HG03378 (cell line): ENCODE measurements at regions not wholly inside any gene's neighbourhood (a gene's known extent, or its start where the extent isn't known, plus 50 kb on each side); places are given as distances from the start of the nearest gene placed in this dataset.
A peak's percentile ranks its signal among the peaks of the same experiment; 100 is the strongest.
"Not testable (repeated sequence)": the region's sequence is repeated elsewhere in the genome, so short reads cannot be mapped to it uniquely, and the experiment has no call there.

Source experiments
- ATAC-seq: cut with Tn5 transposase; IDR thresholded peaks from one replicate; pipeline ENCODE4 v1.9.1; 2021; ENCODE audit warnings: mild to moderate bottlenecking, moderate library complexity; ENCODE audit not compliant: unreplicated experiment

- ATAC-seq, result no peak
Observed at GRCh38 chr2:211205836-211206235, 649.4 kb downstream of the CPS1 start.

DNA sequence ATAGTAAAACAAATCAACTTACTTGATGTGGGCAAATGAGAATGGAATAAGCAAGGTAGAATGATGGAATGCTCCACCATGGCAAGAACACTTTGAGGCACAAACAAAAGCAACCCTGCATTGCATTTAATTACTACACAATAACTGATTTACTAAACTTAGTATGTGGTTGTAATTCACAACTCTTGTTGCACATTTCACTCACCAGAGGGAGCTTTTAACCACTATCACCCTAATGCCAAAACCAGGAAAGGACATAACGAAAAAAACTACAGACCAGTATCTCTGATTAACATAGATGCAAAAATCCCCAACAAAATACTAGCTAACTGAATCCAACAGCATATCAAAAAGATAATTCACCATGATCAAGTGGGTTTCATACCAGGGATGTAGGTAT lies 659.8 kb downstream of the CPS1 start:
- ATAC-seq, result no peak

DNA sequence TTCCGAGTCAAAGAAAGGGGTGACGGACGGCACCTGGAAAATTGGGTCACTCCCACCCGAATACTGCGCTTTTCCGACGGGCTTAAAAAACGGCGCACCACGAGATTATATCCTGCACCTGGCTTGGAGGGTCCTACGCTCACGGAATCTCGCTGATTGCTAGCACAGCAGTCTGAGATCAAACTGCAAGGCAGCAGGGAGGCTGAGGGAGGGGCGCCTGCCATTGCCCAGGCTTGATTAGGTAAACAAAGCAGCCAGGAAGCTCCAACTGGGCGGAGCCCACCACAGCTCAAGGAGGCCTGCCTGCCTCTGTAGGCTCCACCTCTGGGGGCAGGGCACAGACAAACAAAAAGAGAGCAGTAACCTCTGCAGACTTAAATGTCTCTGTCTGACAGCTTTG lies 663.1 kb downstream of the CPS1 start:
- ATAC-seq, result not testable (repeated sequence)

DNA sequence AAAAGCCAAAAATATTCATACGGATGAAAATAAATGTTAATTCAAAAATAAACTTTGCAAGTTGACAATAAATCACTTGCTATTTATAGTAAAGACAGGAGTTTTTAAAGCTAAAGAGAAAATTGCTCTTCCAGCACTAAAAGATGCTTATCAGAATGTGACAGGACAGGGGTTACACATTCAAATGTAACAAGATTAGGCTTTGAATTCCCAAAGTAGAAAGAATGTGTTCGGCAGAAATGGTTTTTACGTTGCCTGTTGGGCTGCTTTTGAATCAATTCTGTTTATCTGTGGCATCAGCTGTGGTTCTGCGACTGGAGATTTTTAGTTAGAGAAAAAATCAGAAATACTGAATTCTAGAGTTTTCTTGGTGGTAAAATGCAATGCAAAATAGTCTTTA lies 669.4 kb downstream of the CPS1 start:
- no peak for ATAC-seq

- no peak for ATAC-seq
Observed at GRCh38 chr2:211228559-211228958, 672.2 kb downstream of the CPS1 start.

DNA sequence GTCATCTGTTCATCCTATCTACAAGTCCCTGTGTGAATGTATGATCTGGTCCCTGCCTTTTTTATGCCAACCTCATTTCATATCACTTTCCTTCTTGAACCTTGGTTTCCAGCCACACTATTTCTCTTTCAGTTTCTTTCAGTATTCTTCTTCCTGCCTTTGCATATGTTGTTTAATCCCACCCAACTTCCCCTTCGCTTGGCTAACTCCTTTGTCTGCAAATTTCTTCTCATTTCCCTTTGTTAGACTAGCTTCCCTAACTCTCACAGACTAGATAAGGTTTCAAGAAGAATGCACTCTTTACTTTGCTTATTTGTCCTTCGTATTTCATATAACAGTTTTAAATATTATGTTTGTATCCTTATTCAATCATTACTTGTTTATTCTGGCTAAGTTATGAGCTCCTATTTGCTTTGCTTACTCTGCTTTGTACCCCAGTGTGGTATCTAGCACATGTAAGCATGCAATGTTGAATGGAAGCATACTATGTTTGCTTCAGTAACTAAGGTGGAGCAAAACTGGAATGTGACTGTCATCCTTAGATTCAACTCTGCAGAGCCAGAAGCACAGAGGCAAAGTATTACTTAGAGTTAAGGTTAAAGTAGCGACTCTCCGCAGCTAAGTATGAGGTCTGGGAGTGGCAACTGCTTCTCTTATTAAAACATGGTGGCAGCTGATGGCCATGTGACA lies 681.3 kb downstream of the CPS1 start:
- ATAC-seq, result no peak

DNA sequence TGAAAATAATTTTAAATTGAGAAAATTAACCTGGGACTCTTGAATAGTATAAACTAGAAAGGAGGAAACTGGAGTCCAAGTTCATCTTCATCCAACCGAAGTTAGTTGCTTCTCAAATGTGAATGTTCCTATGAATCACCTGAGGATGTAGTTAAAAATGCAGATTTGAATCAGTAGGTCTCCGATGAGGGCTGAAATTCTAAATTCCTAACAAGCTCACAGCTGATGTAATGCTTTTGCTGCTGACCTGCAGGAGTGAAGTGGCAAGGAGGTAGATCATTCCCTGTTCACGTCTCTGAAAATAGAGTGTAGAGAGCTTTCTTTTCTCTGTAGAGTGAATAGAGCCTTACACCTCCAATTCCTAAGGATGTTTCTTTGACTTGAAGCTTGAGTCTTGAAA lies 685.5 kb downstream of the CPS1 start:
- ATAC-seq, result no peak

DNA sequence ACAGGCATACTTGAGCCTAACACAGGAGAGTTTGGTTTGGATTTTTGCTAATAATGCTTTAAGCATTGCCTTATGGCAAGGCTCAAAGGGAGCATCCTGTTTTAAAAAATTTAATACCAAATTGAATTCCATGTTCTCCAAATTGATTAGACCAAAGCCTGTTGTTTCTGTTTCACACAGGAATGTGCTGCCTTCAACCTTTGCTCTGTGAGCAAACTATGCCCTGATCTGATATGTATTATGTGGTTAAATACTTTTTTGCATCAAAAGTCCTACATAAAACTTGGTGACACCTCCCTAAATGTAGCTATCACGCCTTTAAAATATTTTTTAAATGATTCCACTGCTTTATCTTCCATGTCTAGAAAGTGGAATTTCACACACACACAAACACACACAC lies 691.4 kb downstream of the CPS1 start:
- ATAC-seq, result no peak

GRCh38 chr2:211248841-211249240 lies 692.4 kb downstream of the CPS1 start:
- ATAC-seq, result no peak

DNA sequence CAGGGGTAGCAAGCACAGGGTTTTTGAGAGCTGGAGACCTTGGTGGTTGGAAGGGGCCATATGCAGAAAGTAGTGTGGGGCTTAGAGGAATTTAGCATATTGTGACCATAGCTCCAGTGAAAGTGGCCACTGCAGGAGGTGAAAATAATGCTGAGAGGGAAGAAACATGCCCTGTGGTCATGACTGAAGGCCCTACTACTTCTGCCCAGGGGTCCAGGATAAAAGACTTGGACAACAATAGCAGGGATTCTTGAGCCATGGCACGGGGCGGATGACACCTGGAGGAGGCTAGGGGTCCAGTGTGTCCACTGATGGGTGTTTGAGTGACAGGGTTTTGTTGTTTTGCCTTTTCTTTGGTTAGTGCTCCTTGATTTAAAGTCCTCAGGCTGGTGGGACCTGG lies 694.6 kb downstream of the CPS1 start:
- ATAC-seq, result no peak

- no peak for ATAC-seq
Observed at GRCh38 chr2:211258646-211259335, 702.4 kb downstream of the CPS1 start.

DNA sequence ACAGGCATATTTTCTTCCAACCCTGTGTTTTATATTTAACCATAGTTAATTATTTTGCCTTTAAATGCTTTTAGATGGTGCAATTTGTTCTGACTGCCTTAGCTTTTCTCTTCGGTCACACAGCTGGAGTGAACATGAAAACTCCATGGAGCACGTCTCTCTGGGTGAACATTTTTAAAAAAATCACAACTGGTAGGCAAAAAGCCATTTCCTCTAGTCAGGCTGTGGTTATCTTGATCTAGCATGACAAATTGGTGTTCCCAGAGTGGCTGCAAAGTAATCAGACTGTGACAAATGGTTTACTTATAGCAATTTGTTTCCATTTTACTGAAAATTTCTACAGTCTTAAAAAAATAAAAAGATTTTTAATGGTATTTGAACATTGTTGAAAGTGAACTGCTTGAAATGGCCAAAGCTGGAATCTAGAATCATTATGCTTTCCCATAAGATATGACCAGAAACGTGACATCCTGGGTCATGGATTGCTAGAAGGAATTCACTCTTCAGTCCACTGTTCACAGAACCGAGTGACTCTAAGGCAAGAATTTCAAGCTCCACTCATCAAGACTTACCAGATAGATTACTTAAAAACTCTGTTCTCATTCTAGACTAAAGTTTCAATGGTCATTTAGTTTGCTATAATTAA lies 703.6 kb downstream of the CPS1 start:
- no peak for ATAC-seq

DNA sequence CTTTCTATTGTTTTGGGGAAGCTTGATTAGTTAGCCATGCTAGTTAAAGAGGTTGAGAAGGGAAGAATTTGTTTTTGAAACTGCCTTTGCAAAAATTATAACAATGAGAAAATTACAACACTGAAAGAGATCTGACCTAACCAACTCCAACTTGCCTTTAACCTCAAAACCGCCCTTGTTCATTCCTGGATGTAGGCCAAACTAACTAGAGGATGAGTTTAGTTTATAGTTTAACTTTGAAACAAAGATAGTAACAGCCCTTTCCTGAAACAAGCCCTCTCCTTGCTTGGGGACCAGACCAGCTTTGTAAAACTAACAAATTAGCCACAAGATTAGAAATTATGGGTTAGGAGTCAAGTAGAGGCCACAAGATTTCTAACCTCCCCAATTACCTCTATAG lies 713.9 kb downstream of the CPS1 start:
- ATAC-seq, result no peak

DNA sequence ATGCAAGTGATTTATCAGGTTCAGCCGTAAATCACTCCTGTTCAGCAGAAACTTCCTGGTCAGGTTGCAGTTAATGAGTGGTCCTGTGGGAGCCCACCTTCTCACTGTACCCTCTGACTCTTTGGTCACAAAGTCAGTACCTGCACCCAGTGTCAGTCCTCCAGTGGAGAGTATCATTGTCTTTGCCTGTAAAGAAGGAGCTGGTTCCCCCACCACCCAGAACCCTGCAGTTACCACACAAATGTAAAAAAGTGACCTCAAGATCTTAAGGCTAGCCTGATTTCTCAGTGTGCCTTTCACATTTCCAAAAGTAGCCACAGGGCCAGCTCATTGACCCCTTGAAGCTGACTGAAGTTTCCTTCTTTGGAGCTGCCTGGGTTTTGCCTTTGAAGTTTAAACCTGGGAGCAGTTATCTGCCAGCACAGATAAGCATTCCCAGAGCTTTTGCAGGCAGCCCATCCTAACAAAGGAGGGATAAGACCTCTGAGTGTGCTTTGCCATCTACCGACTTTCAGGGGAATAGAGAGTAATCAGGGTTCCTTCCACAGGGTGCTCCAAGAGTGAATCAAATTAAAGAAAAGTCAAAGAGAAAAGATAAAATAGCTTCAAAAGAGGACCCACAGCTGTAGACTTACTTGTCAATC lies 725.2 kb downstream of the CPS1 start:
- ATAC-seq, result no peak

DNA sequence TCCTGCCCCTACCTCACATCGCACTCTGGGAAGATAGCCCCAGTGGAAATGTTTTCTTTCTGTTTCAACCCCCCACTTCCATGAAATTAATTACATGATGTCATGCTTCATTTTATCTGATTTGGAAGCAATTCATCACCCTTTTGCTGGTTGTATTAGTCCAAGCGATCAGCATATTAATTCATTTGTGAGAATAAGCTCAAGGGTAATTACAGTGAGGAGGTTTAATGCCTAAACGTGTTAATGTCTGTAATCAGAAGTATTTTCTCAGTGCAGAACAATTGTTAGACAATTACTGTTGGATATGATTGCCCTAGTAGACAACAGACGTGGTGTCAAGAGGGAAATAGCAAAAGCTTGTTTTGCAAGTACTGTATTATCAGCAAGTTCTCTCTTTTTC lies 746.3 kb downstream of the CPS1 start:
- ATAC-seq, result no peak

DNA sequence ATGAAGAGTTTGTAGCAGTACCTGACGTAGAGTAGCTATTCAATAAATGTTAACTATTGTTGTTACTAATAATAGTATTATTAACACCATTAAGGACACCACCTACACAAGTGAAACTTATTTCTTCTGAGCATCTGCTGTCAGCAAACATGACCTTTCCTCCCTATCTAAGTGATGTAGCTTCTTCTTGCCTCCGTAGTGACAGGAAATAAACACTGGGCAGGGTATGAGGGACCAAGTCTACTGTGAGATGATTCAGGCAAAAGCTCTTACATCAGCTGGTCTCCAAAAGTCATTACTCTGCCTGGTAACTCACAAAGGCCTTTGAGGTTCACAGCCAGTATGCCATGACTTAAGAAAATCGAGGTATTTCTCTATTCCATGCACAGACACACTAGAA lies 750.5 kb downstream of the CPS1 start:
- peak; percentile 41 for ATAC-seq
